Fibroblast of the aortic adventitia (primary cell): ENCODE measurements at regions not wholly inside any gene's neighbourhood (a gene's known extent, or its start where the extent isn't known, plus 50 kb on each side); places are given as distances from the start of the nearest gene placed in this dataset.

ENCODE experiments used
- DNase-seq: peaks from one replicate; pipeline ENCODE4 v3.0.0-alpha.2; 2010; ENCODE audit warnings: low read depth
- H3K4me3 ChIP-seq: 2 replicates; pipeline ENCODE4 v1.5.1; 2011; ENCODE audit warnings: low read depth, mild to moderate bottlenecking, control low read depth, low read length, moderate library complexity
- CTCF ChIP-seq: IDR thresholded peaks from 2 replicates; pipeline ENCODE4 v1.5.1; 2011; ENCODE audit warnings: mild to moderate bottlenecking, low read length, control low read depth, inconsistent platforms; ENCODE audit not compliant: insufficient read depth

- no peak for TF ChIP-seq CTCF
- H3K4me3 ChIP-seq: no peak overlapping the region
- DNase-seq: no peak
These were observed 223.8 kb downstream of the CMPK2 start for GRCh38 chr2:6641956-6642355.

- H3K4me3 ChIP-seq: no peak overlapping the region
- no peak for DNase-seq
- TF ChIP-seq CTCF: no peak
These were observed 221.4 kb downstream of the CMPK2 start for GRCh38 chr2:6644261-6644660.

GRCh38 chr2:6645004-6645403 lies 220.7 kb downstream of the CMPK2 start:
- DNase-seq: no peak
- TF ChIP-seq CTCF: no peak
- no peak overlapping the region for H3K4me3 ChIP-seq

GRCh38 chr2:6645672-6646071 lies 220.0 kb downstream of the CMPK2 start:
- no peak for DNase-seq
- TF ChIP-seq CTCF: no peak

GRCh38 chr2:6647046-6647445 lies 218.7 kb downstream of the CMPK2 start:
- no peak overlapping the region for H3K4me3 ChIP-seq
- DNase-seq: no peak
- no peak for TF ChIP-seq CTCF

More at GRCh38 chr2:6645672-6646071, 220.0 kb downstream of the CMPK2 start:
- no peak overlapping the region for H3K4me3 ChIP-seq

GRCh38 chr2:6648596-6649247 lies 217.0 kb downstream of the CMPK2 start:
- no peak overlapping the region for H3K4me3 ChIP-seq
- no peak for DNase-seq
- no peak for TF ChIP-seq CTCF

GRCh38 chr2:6650311-6650710 lies 215.4 kb downstream of the CMPK2 start:
- H3K4me3 ChIP-seq: no peak overlapping the region
- no peak for DNase-seq
- TF ChIP-seq CTCF: no peak
